HepG2 (cell line): ENCODE measurements at regions not wholly inside any gene's neighbourhood (a gene's known extent, or its start where the extent isn't known, plus 50 kb on each side); places are given as distances from the start of the nearest gene placed in this dataset.
A peak's percentile ranks its signal among the peaks of the same experiment; 100 is the strongest.

Experiments used
- ATAC-seq: fragments of 200-7000 bp; cut with Tn5 transposase; 3 replicates; pipeline ENCODE4 v1.9.1; 2020; ENCODE audit warnings: mild to moderate bottlenecking, moderate library complexity
- BruUV-seq: library from RNA; stranded (reverse); fragments of 400-500 nt; replicated peaks from 2 replicates; lab custom pipeline; 2021; lab: Mats Ljungman, UMichigan
- CTCF ChIA-PET: fragments of 300-600 bp; formaldehyde crosslinking; extraction: SDS; loops from one replicate; lab custom pipeline; 2021; ENCODE audit warnings: low total read pairs, inconsistent platforms, low intra/inter-chr PET ratio; lab: Yijun Ruan, JAX
- POLR2A ChIA-PET: fragments of 350-600 bp; sonication (Branson Sonifier 250); formaldehyde crosslinking; loops from one replicate; lab custom pipeline; 2020; ENCODE audit warnings: antibody characterized with exemption, inconsistent platforms; lab: Yijun Ruan, JAX
- DNase-seq: peaks from one replicate; pipeline ENCODE4 v3.0.0-alpha.2; 2015; ENCODE audit warnings: low spot score
- FAIRE-seq: peaks from 3 replicates; lab custom pipeline; 2011; peaks lifted over from hg19 to GRCh38; lab: Jason Lieb, UNC
- H2AFZ ChIP-seq: one replicate; pipeline ENCODE4 v1.6.1; 2011; ENCODE audit warnings: low read length, inconsistent platforms
- H3K27ac ChIP-seq: fragments of 300-600 bp; 3 replicates; pipeline ENCODE4 v1.8.0; 2011; ENCODE audit warnings: mixed run types, mild to moderate bottlenecking, mixed read lengths, low read length, inconsistent platforms; ENCODE audit not compliant: insufficient read depth; ENCODE audit errors: extremely low read length
- H3K27me3 ChIP-seq, 2 experiments: fragments of 200-600 bp in 1 of 2; 2 replicates in 1 of 2; 3 replicates in 1 of 2; pipeline versions ENCODE4 v1.6.0 to v1.8.0; 2011; ENCODE audit warnings: low read length in 2 of 2, mild to moderate bottlenecking in 2 of 2, moderate library complexity in 2 of 2, inconsistent platforms in 1 of 2; ENCODE audit not compliant: insufficient read depth in 2 of 2, control insufficient read depth in 1 of 2
- H3K36me3 ChIP-seq, 2 experiments: fragments of 200-600 bp in 1 of 2; replicated peaks in 1 of 2; 2 replicates in 1 of 2; 3 replicates in 1 of 2; pipeline versions ENCODE4 v1.5.1 to v1.8.0; 2011; ENCODE audit warnings: low read length in 2 of 2, inconsistent platforms in 1 of 2; ENCODE audit not compliant: insufficient read depth in 2 of 2, control insufficient read depth in 1 of 2
- H3K4me1 ChIP-seq: 2 replicates; pipeline ENCODE4 v1.5.1; 2012; ENCODE audit warnings: low read length, inconsistent platforms; ENCODE audit not compliant: insufficient read depth
- H3K4me2 ChIP-seq: 2 replicates; pipeline ENCODE4 v1.6.0; 2011; ENCODE audit warnings: low read depth, low read length, inconsistent platforms
- H3K4me3 ChIP-seq, 3 experiments: fragments of 200-600 bp in 1 of 3; sonication (generic), shearing (Covaris generic) in 1 of 3; replicated peaks in 1 of 3; 2 replicates each; pipeline ENCODE4 v1.5.1; 2011 to 2016; ENCODE audit warnings: low read length in 3 of 3, inconsistent platforms in 2 of 3, low read depth in 2 of 3, mild to moderate bottlenecking in 2 of 3, control low read depth in 1 of 3, mixed read lengths in 1 of 3; ENCODE audit not compliant: insufficient read depth in 1 of 3
- H3K79me2 ChIP-seq: one replicate; pipeline ENCODE4 v1.6.1; 2011; ENCODE audit warnings: low read length, inconsistent platforms; ENCODE audit not compliant: insufficient read depth
- H3K9ac ChIP-seq: 2 replicates; pipeline ENCODE4 v1.6.0; 2011; ENCODE audit warnings: mild to moderate bottlenecking, low read depth, low read length, inconsistent platforms; ENCODE audit not compliant: insufficient read depth
- H3K9me3 ChIP-seq: 2 replicates; pipeline ENCODE4 v1.5.1; 2012; ENCODE audit warnings: mild to moderate bottlenecking, low read length
- H4K20me1 ChIP-seq: 2 replicates; pipeline ENCODE4 v1.6.0; 2011; ENCODE audit warnings: inconsistent platforms, mild to moderate bottlenecking, low read length, moderate library complexity; ENCODE audit not compliant: insufficient read depth
- CEBPZ ChIP-seq: IDR thresholded peaks from 2 replicates; pipeline ENCODE4 v1.6.1; 2012; ENCODE audit warnings: low read length, improper control_type of control experiment
- EZH2 ChIP-seq: conservative IDR thresholded peaks from 2 replicates; pipeline ENCODE4 v1.6.1; 2012; ENCODE audit warnings: mild to moderate bottlenecking, low read depth, low read length, moderate library complexity
- RFX1 ChIP-seq: fragments of 450-650 bp; IDR thresholded peaks from 2 replicates; pipeline ENCODE4 v1.6.1; 2017
- RFXANK ChIP-seq: IDR thresholded peaks from 2 replicates; pipeline ENCODE4 v1.6.1; 2016
- SMARCE1 ChIP-seq: fragments of 450-650 bp; IDR thresholded peaks from 2 replicates; pipeline ENCODE4 v1.6.1; 2017; ENCODE audit warnings: borderline replicate concordance
- WIZ ChIP-seq: sonication (generic); formaldehyde crosslinking; IDR thresholded peaks from 2 replicates; pipeline ENCODE4 v1.5.1; 2020; ENCODE audit warnings: mild to moderate bottlenecking, missing genetic modification reagents
- ZNF468 ChIP-seq: sonication (generic); formaldehyde crosslinking; IDR thresholded peaks from 2 replicates; pipeline ENCODE4 v1.8.0; 2022; ENCODE audit warnings: mild to moderate bottlenecking, moderate library complexity, missing genetic modification reagents
- WGBS: methylation state at CpG from one replicate; pipeline ENCODE4 v1.1.6; 2017; ENCODE audit warnings: low lambda C conversion rate; 5-methylcytosine and 5-hydroxymethylcytosine counted together
- in situ Hi-C: cut with HindIII; loops from 2 replicates; pipeline ENCODE4 v1.10.0; 2017; ENCODE audit warnings: low pct_unique_long_range_greater_than_20kb; ENCODE audit not compliant: extremely low pct_ligation_motif_present
- intact Hi-C: fragments of 100-400 bp; cut with micrococcal nuclease; formaldehyde crosslinking; loops from one replicate; pipeline ENCODE4 v1.10.0; 2022; ENCODE audit not compliant: unreplicated experiment
- TF ChIP-seq, protein P1 (sequence below): sonication (generic); formaldehyde crosslinking; IDR thresholded peaks from 2 replicates; pipeline ENCODE4 v1.5.0; 2020; ENCODE audit warnings: mild to moderate bottlenecking, missing genetic modification reagents

DNA sequence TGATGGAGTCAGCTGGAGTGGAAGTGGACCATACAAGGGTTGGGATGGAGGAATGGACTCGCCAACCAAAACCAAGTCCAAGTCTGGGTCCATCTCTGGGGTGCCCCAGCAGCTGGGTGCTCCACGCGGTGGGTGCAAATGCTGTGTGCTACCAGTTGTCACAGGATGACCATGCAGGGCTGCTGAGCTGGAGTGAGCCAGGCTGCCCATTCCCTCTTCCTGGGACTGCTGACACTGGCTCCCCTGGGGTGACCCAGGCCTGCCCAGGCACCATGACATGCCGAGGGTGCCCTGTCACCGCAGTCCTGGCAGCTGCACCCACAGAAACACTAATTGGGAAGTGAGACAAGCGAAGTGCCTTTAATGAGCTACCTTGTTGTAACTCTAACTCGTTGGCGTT is 140.2 kb downstream of the TPRA1 start (continued):
- TF ChIP-seq, protein P1, sequence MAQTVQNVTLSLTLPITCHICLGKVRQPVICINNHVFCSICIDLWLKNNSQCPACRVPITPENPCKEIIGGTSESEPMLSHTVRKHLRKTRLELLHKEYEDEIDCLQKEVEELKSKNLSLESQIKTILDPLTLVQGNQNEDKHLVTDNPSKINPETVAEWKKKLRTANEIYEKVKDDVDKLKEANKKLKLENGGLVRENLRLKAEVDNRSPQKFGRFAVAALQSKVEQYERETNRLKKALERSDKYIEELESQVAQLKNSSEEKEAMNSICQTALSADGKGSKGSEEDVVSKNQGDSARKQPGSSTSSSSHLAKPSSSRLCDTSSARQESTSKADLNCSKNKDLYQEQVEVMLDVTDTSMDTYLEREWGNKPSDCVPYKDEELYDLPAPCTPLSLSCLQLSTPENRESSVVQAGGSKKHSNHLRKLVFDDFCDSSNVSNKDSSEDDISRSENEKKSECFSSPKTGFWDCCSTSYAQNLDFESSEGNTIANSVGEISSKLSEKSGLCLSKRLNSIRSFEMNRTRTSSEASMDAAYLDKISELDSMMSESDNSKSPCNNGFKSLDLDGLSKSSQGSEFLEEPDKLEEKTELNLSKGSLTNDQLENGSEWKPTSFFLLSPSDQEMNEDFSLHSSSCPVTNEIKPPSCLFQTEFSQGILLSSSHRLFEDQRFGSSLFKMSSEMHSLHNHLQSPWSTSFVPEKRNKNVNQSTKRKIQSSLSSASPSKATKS (CRISPR knock-in tag) = no peak
- TF ChIP-seq RFXANK = no peak
- no peak for TF ChIP-seq EZH2
- TF ChIP-seq ZNF468 (CRISPR knock-in tag) = no peak
- TF ChIP-seq SMARCE1 = no peak
- no peak for TF ChIP-seq WIZ (CRISPR knock-in tag)

GRCh38 chr3:127449486-127450212 is 140.9 kb downstream of the TPRA1 start:
- no TSS peak for BruUV-seq
- no peak for FAIRE-seq

More at GRCh38 chr3:127449486-127450212, 140.9 kb downstream of the TPRA1 start:
- intact Hi-C loops (loop anchor here (2.0 kb wide), 1 partner anchor 199 kb away; no protein-coding TSS in a partner anchor), in situ Hi-C loops (loop anchor here (10.0 kb wide), 2 partner anchors 195 to 695 kb away; no protein-coding TSS in a partner anchor)
- Histone ChIP-seq H3K4me3 (no peak overlapping the region), H3K4me2 (no peak overlapping the region), H3K27ac (no peak overlapping the region), H3K27me3 (peaks cover 0 to 33% of the 10 kb centered on the region in 2 experiments; a peak in 3 of 5 replicates), H2AFZ (no peak overlapping the region), H3K9me3 (no peaks in the 10 kb centered on the region), H3K4me1 (no peaks in the 10 kb centered on the region), H3K36me3 (no peaks in the 10 kb centered on the region), H3K79me2 (no peaks in the 10 kb centered on the region), H3K9ac (no peak overlapping the region), H4K20me1 (0 out of 2 replicates have a peak, but pooled peaks cover 2% of the 10 kb centered on the region)
- ChIA-PET POLR2A (no interaction called here), CTCF (no interaction called here)
- under 1% methylated on average over 8 of the region's 8 CpGs for WGBS
- no peak for DNase-seq
- no peak for ATAC-seq
- TF ChIP-seq RFX1 (peak; percentile 15; the same call in 1 of the 2 replicates), CEBPZ (no peak)
